ENCODE measurements at regions not wholly inside any gene's neighbourhood (a gene's known extent, or its start where the extent isn't known, plus 50 kb on each side); places are given as distances from the start of the nearest gene placed in this dataset.

DNA sequence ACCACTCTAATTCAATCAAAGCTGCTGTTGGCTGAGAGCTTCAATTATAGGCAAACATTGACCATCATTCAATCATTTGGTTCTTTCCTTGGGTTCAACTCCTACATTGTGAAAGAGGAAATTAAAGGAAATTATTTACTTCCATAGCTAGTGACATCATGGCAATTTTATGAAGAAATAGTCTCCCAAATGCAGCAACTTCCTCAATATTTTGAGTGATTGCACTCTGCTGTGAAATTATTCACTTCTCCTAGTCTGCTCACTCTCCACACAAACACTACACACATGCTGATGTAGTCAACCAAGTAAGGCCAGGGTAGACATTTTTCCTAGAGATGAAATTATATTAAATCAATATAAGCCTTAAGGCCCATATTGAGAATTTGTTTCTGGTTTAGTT lies 86.7 kb upstream of the NCKAP5 start:
- H3K36me3 Mint-ChIP-seq (ENCODE audit: unreplicated experiment) = no peaks in the 10 kb centered on the region
- no peak overlapping the region for H3K4me3 Mint-ChIP-seq (ENCODE audit: unreplicated experiment)
- no peaks in the 10 kb centered on the region for H3K9me3 Mint-ChIP-seq (ENCODE audit: unreplicated experiment)
- peaks cover 18% of the 10 kb centered on the region for H3K4me1 Mint-ChIP-seq (ENCODE audit: unreplicated experiment)
- DNase-seq (ENCODE audit: extremely low spot score, unreplicated experiment) = no peak
- peaks cover 3% of the 10 kb centered on the region for H3K27me3 Mint-ChIP-seq (ENCODE audit: unreplicated experiment)
- H3K27ac Mint-ChIP-seq (ENCODE audit: unreplicated experiment) = no peak overlapping the region
- TF ChIP-seq, protein P1, sequence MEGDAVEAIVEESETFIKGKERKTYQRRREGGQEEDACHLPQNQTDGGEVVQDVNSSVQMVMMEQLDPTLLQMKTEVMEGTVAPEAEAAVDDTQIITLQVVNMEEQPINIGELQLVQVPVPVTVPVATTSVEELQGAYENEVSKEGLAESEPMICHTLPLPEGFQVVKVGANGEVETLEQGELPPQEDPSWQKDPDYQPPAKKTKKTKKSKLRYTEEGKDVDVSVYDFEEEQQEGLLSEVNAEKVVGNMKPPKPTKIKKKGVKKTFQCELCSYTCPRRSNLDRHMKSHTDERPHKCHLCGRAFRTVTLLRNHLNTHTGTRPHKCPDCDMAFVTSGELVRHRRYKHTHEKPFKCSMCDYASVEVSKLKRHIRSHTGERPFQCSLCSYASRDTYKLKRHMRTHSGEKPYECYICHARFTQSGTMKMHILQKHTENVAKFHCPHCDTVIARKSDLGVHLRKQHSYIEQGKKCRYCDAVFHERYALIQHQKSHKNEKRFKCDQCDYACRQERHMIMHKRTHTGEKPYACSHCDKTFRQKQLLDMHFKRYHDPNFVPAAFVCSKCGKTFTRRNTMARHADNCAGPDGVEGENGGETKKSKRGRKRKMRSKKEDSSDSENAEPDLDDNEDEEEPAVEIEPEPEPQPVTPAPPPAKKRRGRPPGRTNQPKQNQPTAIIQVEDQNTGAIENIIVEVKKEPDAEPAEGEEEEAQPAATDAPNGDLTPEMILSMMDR (IDR thresholded peaks at IDR 0.05) = no peak

DNA sequence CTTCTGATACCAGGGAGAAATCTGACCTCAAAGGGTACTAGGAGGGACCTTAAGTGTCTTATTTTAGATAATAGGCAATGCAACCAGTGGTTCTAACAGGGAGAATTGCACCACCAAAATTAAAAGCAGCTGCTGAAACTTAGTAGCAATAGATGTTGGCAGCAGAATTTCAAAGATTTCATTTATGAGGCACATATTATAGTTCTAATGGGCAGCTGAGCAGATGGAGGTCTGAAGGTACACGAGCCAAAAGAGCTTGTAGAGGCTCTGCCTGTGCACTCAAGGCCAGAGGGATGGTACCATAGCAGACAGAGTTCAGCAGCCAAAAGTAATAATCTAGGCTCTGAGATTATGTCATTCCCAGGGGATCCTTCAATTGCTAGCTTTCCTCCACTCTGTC lies 87.3 kb upstream of the NCKAP5 start:
- TF ChIP-seq, protein P1 (IDR thresholded peaks at IDR 0.05) = no peak
- Mint-ChIP-seq H3K36me3 (ENCODE audit: unreplicated experiment) (no peaks in the 10 kb centered on the region), H3K27ac (ENCODE audit: unreplicated experiment) (no peak overlapping the region), H3K9me3 (ENCODE audit: unreplicated experiment) (no peaks in the 10 kb centered on the region), H3K27me3 (ENCODE audit: unreplicated experiment) (peaks cover 3% of the 10 kb centered on the region), H3K4me3 (ENCODE audit: unreplicated experiment) (no peak overlapping the region), H3K4me1 (ENCODE audit: unreplicated experiment) (peaks cover 18% of the 10 kb centered on the region)
- no peak for DNase-seq (ENCODE audit: extremely low spot score, unreplicated experiment)

GRCh38 chr2:133657591-133657990 lies 89.3 kb upstream of the NCKAP5 start:
- Mint-ChIP-seq H3K36me3 (ENCODE audit: unreplicated experiment) (no peaks in the 10 kb centered on the region), H3K27ac (ENCODE audit: unreplicated experiment) (peak overlapping the region; percentile 8), H3K4me3 (ENCODE audit: unreplicated experiment) (no peak overlapping the region), H3K4me1 (ENCODE audit: unreplicated experiment) (peaks cover 18% of the 10 kb centered on the region), H3K9me3 (ENCODE audit: unreplicated experiment) (no peaks in the 10 kb centered on the region), H3K27me3 (ENCODE audit: unreplicated experiment) (peaks cover 3% of the 10 kb centered on the region)
- DNase-seq (ENCODE audit: extremely low spot score, unreplicated experiment) = no peak
- TF ChIP-seq, protein P1 (IDR thresholded peaks at IDR 0.05) = no peak

DNA sequence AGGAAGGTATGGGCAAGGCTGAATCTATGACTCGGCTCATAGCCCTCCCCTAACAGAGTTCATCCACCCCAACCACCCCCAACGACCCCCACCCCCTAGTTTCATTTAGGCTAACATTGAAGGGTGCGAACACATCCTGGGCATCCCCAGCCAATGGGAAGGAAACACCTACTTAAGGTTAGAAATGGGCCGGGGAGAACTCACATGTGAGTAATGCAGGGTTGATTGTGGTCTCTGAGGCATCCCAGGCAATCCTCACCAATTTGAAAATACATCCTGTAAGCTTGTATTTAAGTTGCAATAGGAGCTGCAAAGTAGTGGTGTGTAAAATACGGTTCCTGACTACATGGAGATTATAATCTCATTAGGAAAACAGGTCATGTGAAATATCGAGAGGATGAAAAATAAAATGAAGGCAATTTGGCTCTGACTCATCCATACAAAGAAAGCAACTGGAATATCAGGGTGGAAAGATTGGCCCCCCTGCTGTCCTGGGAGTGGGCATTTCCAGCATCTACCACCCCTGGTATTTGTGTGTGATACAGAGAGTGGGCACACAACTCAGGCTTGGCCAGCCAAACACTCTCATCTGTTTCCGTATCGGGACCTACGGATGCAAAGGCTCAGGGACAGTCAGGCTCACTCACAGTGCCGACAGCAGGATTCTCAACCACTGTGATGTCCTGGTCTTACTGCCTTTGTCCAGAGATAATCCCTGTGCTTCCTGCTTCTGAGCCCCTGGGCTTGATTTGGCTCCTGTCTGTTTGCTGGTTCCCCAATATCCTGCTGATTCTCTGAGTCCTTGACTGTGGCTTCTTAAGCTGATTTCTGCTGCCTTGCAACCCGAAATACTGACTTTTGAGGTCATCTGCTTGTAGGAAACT lies 90.0 kb upstream of the NCKAP5 start:
- Mint-ChIP-seq H3K27me3 (ENCODE audit: unreplicated experiment) (no peaks in the 10 kb centered on the region), H3K9me3 (ENCODE audit: unreplicated experiment) (no peaks in the 10 kb centered on the region), H3K27ac (ENCODE audit: unreplicated experiment) (no peak overlapping the region), H3K4me3 (ENCODE audit: unreplicated experiment) (no peak overlapping the region), H3K36me3 (ENCODE audit: unreplicated experiment) (no peaks in the 10 kb centered on the region), H3K4me1 (ENCODE audit: unreplicated experiment) (peaks cover 18% of the 10 kb centered on the region)
- TF ChIP-seq, protein P1 (IDR thresholded peaks at IDR 0.05) = no peak
- DNase-seq (ENCODE audit: extremely low spot score, unreplicated experiment) = no peak

GRCh38 chr2:133660510-133660909 lies 92.2 kb upstream of the NCKAP5 start:
- H3K4me3 Mint-ChIP-seq (ENCODE audit: unreplicated experiment) = no peak overlapping the region
- DNase-seq (ENCODE audit: extremely low spot score, unreplicated experiment) = no peak
- peaks cover 18% of the 10 kb centered on the region for H3K4me1 Mint-ChIP-seq (ENCODE audit: unreplicated experiment)
- no peaks in the 10 kb centered on the region for H3K9me3 Mint-ChIP-seq (ENCODE audit: unreplicated experiment)
- no peaks in the 10 kb centered on the region for H3K36me3 Mint-ChIP-seq (ENCODE audit: unreplicated experiment)
- TF ChIP-seq, protein P1 (IDR thresholded peaks at IDR 0.05) = no peak
- no peaks in the 10 kb centered on the region for H3K27me3 Mint-ChIP-seq (ENCODE audit: unreplicated experiment)
- no peak overlapping the region for H3K27ac Mint-ChIP-seq (ENCODE audit: unreplicated experiment)

Measured in osteocyte (in vitro differentiated cells).